Epithelial cell of proximal tubule (primary cell): ENCODE measurements at regions not wholly inside any gene's neighbourhood (a gene's known extent, or its start where the extent isn't known, plus 50 kb on each side); places are given as distances from the start of the nearest gene placed in this dataset.
"Not testable (repeated sequence)": the region's sequence is repeated elsewhere in the genome, so short reads cannot be mapped to it uniquely, and the experiment has no call there.

ENCODE experiments used
- DNase-seq: peaks from one replicate; pipeline ENCODE4 v3.0.0-alpha.2; 2011; ENCODE audit warnings: low read depth
- H3K4me3 ChIP-seq: 2 replicates; pipeline ENCODE4 v1.5.1; 2011; ENCODE audit warnings: low read depth, mild to moderate bottlenecking, low read length
- CTCF ChIP-seq: conservative IDR thresholded peaks from 2 replicates; pipeline ENCODE4 v1.5.1; 2012; ENCODE audit warnings: low read depth, mild to moderate bottlenecking, low read length

GRCh38 chr6:100230115-100230952 lies 234.4 kb downstream of the SIM1 start:
- no peak for TF ChIP-seq CTCF
- DNase-seq: no peak

GRCh38 chr6:100229512-100229911 lies 235.2 kb downstream of the SIM1 start:
- TF ChIP-seq CTCF: no peak
- H3K4me3 ChIP-seq: no peak overlapping the region
- no peak for DNase-seq

More at GRCh38 chr6:100230115-100230952, 234.4 kb downstream of the SIM1 start:
- no peak overlapping the region for H3K4me3 ChIP-seq

GRCh38 chr6:100228834-100229441 lies 234.9 kb upstream of the MCHR2 start:
- TF ChIP-seq CTCF: no peak
- H3K4me3 ChIP-seq: peak overlapping the region; percentile 62
- DNase-seq: no peak

GRCh38 chr6:100228437-100228833 lies 234.4 kb upstream of the MCHR2 start:
- H3K4me3 ChIP-seq: peak overlapping the region; percentile 62
- TF ChIP-seq CTCF: no peak
- DNase-seq: no peak

- no peak for TF ChIP-seq CTCF
- H3K4me3 ChIP-seq: no peak overlapping the region
- no peak for DNase-seq
These were observed 232.8 kb upstream of the MCHR2 start for GRCh38 chr6:100226811-100227210.

- H3K4me3 ChIP-seq, DNase-seq: not testable (repeated sequence)
These were observed 229.9 kb upstream of the MCHR2 start for GRCh38 chr6:100223952-100224351.

- H3K4me3 ChIP-seq: no peak overlapping the region
- TF ChIP-seq CTCF: no peak
- DNase-seq: no peak
These were observed 226.5 kb upstream of the MCHR2 start for GRCh38 chr6:100220543-100220942.
